CD4-positive, alpha-beta T cell treated with Interferon alpha-2 for 1 hour (primary cell): ENCODE measurements at regions not wholly inside any gene's neighbourhood (a gene's known extent, or its start where the extent isn't known, plus 50 kb on each side); places are given as distances from the start of the nearest gene placed in this dataset.
A peak's percentile ranks its signal among the peaks of the same experiment; 100 is the strongest.
"Not testable (repeated sequence)": the region's sequence is repeated elsewhere in the genome, so short reads cannot be mapped to it uniquely, and the experiment has no call there.

ENCODE experiments used
- DNase-seq, 2 donors: peaks; one replicate each; pipeline ENCODE4 v3.0.0-alpha.2; 2020 to 2022

DNA sequence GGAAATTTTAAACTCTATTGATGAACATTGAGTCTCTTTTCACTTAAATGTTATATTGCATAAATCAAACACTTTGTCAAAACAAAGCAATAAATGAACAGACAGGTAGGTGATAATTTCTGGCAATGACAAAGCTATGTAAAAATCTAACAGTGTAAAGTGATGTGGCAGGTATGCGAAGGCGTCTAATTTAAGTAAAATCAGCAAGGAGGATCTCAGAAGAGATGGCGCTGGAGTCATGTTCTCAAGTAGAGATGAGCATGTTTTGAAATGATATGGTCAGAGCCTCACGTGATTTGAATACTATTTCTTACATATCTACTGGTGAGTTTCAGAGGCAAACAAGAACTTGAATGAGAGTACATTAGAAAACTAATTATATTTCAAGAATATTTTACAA lies 204.0 kb upstream of the FRG1 start:
- not testable (repeated sequence) for DNase-seq

DNA sequence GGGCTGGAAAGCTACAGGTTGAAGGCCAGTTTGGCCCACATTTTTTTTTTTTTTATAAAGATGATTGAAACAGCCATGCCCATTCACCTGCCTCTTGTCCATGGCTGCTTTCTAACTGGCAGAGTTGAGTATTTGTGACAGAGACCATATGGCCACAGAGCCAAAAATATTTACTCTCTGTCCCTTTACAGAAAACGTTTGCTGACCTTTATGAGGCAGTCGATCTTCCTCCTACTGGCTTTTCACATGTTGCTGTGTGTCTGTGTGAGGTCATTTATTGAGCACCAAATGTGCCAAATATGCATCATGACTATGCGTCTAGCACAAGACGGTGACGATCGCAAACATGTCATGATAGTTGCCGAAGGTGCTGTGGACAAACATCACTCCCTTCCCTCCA lies 200.6 kb upstream of the FRG1 start:
- not testable (repeated sequence) for DNase-seq

GRCh38 chr4:189740873-189741272 lies 199.8 kb upstream of the FRG1 start:
- DNase-seq: no peak

- not testable (repeated sequence) for DNase-seq
Measured at GRCh38 chr4:189753092-189753491, 187.6 kb upstream of the FRG1 start.

GRCh38 chr4:189763583-189763982 lies 177.1 kb upstream of the FRG1 start:
- no peak for DNase-seq

GRCh38 chr4:189765301-189765700 lies 175.4 kb upstream of the FRG1 start:
- DNase-seq: no peak

GRCh38 chr4:189765736-189766135 lies 174.9 kb upstream of the FRG1 start:
- DNase-seq: no peak

- DNase-seq: no peak
Measured at GRCh38 chr4:189767941-189768340, 172.7 kb upstream of the FRG1 start.

GRCh38 chr4:189769131-189769530 lies 171.5 kb upstream of the FRG1 start:
- no peak for DNase-seq

GRCh38 chr4:189771696-189772361 lies 168.8 kb upstream of the FRG1 start:
- no peak for DNase-seq

DNA sequence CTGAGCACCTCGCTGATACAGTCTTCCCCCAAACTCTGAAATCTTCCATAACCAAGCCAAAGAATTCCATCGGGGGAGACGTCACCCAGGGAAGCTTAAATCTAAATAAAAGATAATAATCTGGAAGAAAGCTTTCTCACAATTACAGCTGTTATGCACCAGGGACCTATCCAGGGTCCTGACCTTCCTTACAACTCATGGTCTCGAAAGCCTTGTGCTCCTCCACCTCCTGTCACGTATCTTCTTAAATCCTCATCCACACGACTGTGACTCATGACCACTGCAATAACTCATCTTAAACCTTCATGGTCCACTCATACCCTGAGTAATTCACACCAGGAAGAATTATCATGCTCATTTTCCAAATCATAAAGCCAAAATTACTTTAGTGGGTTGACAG lies 166.8 kb upstream of the FRG1 start:
- no peak for DNase-seq

DNA sequence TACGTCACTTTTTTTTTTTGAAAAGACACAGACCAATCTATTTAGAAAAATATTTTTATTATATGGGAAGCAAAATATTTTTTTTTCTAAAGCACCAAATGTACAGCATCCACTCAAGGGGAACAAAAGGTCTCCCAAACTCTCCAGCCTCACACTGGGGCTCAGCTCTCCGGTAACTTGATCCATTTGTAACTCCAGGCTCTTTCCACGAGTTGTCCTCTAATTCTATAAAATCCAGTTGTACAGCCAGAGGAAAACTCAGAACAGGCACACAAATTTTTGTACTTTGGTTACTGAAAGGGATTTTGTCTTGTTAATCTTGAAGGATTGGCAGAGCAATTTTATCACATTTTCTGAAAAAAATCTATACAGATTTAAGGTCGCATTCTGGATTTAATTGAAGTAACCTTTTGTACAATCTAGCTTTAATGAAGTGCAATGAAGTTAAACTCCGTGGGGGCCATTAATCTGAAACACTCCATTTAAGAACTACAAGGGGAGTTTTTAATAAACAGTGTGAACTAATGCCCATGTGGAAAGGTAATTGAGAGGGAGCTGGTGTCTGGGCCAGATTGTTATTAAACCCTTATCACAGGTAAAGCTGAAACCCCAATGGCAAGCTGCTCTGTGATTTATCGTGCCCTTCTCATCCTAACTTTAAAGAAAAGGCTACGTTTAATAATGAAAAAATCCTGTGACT lies 161.2 kb upstream of the FRG1 start:
- no peak for DNase-seq

- no peak for DNase-seq
Measured at GRCh38 chr4:189780391-189780790, 160.3 kb upstream of the FRG1 start.

GRCh38 chr4:189784651-189785050 lies 156.0 kb upstream of the FRG1 start:
- DNase-seq: no peak

- no peak for DNase-seq
Measured at GRCh38 chr4:189785257-189785656, 155.4 kb upstream of the FRG1 start.

DNA sequence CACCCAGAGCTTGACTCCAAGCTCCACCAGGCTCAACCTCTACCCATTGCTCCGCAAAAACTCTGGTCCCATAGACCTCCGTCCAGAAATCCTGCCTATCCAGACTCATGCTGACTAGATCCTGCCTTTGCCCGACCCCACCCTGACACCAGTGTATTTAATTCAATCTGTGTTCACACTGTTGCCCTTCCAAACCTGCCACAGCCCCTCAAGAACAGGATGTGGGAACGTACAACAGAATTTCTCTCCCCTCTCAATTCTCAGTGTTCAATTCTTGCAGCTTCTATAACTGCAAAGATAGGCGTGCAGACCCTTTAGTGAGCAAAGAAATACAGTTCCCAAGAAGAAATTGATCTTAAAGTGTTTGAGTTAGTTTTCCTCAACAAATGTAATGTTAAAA lies 154.2 kb upstream of the FRG1 start:
- DNase-seq: no peak

- DNase-seq: no peak
Measured at GRCh38 chr4:189787216-189788031, 153.2 kb upstream of the FRG1 start.

DNA sequence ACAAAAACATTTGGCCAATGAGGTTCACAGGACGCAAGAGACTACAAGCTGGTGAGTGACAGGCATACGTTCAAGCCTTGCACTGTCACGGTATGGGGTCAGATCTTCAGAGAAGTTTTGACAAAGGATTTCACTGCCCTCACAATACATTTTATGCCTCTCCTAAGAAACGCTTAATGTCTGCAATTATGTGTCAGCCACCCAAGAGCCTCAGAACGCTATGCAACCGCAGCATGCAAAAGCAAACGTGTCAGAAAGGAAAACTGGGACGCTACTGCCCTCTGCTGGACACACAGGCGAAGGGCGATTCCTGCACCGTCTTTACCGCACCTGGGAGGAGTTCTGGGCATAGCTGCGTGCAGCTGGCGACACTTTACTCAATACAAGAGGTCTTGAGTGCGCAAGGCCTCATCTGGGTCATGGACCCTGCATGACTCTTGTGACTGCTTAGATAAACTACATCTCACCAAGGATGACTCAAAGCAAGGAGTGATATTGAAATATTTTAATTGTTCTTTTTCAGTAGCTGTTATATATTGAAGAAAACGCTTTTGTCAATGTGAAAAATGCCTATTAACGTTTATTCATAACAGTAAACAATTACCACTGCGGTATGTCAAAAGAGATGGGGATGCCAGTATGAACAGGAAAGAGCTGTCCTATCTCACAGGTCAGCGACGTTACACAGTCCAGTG lies 147.6 kb upstream of the FRG1 start:
- DNase-seq: peak; percentile 37 to 45

GRCh38 chr4:189800545-189801088 lies 140.1 kb upstream of the FRG1 start:
- no peak for DNase-seq

DNA sequence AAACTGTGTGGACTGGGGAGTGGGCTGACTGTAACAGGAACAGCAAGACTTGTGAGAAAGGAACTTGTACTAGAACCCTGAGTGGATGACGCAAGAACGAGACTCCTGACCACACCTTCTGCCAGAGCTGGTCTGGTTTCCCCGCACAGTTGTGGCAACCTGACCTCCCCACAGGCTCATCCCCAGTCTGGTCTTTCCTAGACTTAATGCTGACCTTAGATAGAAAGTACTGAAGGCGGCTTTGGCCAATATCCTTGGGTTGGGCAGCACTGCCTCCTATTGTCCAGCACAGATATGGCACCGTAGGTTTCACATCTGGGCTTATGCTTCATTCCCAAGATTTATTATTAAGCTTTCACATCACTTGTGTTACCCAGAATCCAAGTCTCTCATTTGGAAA lies 137.8 kb upstream of the FRG1 start:
- DNase-seq: no peak

DNA sequence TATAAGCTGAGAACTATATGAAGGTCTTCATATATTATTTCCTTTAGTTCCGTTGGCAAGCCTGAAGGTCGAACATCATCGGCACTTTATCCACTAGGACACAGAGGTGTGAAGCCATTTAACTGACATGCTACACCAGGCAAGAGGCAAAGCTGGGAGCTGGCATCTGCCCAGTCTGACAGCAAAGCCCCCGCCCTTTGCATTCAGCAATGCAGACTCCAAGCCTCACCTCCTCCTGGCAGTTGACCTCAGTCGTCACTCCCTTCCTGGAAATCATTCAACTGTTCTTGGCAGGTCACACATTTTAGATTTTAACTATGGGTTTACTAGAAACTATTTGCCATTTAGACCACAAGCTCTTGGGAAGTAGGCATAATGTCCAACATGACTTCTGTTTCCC lies 135.8 kb upstream of the FRG1 start:
- DNase-seq: no peak

DNA sequence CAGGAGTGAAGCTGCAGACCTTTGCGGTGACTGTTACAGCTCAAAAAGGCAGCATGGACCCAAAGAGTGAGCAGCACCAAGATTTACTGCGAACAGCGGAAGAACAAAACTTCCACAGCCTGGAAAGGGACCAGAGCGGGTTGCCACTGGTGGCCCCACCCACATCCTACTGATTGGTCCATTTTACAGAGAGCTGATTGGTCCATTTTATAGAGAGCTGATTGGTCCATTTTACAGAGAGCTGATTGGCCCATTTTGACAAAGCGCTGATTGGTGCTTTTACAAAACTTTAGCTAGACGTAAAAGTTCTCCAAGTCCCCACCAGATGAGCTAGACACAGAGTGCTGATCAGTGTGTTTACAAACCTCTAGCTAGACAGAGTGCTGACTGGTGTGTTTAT lies 134.2 kb upstream of the FRG1 start:
- DNase-seq: no peak

DNA sequence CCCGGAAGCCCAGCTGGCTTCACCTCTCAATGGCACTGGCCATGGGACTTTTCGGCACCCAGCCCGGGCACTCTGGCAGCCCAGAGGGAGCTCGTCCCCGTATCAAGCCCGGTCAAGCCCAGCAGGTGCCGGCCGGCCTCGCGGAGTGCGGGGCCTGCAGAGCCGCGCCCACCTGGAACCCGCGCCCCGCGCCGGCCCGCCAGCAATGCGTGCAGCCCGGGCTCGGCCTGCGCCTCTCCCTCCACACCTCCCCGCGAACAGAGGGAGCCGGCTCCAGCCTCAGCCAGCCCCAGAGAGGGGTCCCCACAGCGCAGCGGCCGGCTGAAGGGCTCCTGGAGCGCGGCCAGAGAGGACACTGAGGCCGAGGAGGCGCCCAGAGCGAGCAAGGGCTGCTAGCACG lies 133.6 kb upstream of the FRG1 start:
- no peak for DNase-seq
